ENCODE measurements at regions not wholly inside any gene's neighbourhood (a gene's known extent, or its start where the extent isn't known, plus 50 kb on each side); places are given as distances from the start of the nearest gene placed in this dataset.

DNA sequence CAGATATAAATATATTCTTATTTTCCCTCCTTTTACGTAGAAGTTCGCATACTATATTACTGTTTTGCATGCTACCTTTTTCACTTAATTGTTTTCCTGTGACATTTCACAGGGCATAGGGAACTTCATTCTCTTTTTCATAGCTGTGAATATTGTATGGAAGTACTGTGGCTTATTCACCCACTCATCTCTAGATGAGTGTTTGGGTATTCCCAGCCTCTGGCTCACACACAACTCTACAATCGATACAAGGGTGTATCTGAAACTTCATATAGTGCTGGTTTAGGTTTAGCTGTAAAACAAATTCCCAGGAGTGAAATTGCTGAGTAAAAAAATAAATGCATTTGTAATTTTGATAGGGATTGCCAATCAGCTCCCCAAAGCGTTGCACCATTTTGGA lies 55.3 kb upstream of the MAGI1 start:
- TF ChIP-seq, protein P1, sequence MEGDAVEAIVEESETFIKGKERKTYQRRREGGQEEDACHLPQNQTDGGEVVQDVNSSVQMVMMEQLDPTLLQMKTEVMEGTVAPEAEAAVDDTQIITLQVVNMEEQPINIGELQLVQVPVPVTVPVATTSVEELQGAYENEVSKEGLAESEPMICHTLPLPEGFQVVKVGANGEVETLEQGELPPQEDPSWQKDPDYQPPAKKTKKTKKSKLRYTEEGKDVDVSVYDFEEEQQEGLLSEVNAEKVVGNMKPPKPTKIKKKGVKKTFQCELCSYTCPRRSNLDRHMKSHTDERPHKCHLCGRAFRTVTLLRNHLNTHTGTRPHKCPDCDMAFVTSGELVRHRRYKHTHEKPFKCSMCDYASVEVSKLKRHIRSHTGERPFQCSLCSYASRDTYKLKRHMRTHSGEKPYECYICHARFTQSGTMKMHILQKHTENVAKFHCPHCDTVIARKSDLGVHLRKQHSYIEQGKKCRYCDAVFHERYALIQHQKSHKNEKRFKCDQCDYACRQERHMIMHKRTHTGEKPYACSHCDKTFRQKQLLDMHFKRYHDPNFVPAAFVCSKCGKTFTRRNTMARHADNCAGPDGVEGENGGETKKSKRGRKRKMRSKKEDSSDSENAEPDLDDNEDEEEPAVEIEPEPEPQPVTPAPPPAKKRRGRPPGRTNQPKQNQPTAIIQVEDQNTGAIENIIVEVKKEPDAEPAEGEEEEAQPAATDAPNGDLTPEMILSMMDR (conservative IDR thresholded peaks at IDR 0.05), result no peak
- no peak for TF ChIP-seq ZFX (IDR thresholded peaks at IDR 0.05)
- no peak overlapping the region for H3K27ac ChIP-seq

DNA sequence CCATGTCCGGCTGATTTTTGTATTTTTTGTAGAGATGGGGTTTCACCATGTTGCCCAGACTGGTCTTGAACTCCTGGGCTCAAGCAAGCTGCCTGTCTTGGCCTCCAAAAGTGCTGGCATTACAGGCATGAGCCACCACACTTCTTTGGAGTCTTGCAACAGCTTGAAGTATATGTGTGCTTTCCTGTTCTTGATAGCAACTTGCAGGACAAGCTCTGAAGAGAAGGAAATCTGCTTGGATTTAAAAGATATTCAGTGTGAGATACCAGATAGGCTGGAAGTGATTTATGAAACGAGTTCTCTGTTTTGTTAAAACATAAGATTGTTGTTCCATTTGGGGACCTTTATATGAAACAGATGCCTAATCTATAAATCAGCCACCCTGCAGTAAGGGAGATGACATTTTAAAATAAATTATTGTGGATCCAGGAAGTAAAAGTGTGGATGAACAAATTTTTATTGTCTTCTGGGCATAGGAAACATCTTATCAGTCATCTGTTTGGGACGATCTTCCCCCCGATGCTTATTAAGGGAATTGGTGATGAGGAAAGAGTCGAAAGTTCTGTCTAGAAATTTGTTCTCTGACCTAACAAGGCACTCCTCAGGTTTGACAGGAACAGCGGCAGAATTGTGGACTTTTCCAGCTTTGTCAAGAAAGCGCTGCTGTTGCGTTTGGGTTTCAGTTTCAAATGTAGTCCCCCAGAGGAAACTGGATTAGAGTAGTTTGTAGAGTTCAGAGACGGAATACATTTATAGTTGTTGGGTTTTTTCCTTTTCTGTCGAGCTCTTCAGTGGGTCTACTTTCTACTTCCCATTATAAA lies 53.7 kb upstream of the MAGI1 start:
- no peak overlapping the region for H3K27ac ChIP-seq
- TF ChIP-seq ZFX (IDR thresholded peaks at IDR 0.05), result no peak
- TF ChIP-seq, protein P1 (conservative IDR thresholded peaks at IDR 0.05), result no peak

Measured in C4-2B (cell line).